ENCODE measurements at regions not wholly inside any gene's neighbourhood (a gene's known extent, or its start where the extent isn't known, plus 50 kb on each side); places are given as distances from the start of the nearest gene placed in this dataset.
A peak's percentile ranks its signal among the peaks of the same experiment; 100 is the strongest.

DNA sequence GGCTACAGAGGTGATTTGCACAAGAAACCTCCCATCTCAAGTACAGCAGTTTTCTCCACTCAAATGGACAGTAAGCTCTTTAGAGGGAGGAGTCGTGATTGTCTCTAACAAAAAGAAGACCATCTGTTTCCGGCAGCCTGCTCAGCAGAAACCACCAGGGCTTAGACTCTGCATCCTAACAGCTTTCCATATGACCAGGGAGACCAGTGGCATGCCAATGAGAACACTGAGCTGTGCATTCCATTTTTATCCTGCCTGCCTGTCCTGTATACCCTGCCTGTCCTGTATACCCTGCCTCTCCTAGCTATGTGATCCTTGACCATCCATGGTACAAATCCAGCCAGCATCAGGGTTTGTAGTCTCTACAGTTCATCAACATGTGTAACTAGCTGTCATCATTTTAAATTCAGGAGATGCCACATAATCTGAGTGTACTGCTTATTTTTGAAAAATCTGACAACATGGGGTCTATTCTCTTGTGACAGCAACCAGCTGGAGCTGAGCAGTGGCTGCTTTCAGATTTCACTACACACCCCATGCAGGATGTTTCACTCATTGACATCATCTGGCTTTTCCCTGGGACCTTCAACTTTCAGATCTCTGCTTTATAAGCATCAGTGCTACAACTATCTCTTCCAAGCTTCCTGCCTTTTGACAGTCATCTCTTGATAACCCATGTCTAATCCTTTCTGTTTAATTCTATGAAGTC, 50.5 kb upstream of the POU2AF2 start:
- Mint-ChIP-seq H3K27me3 (peaks cover 12% of the 10 kb centered on the region), H3K4me1 (no peaks in the 10 kb centered on the region), H3K27ac (no peak overlapping the region), H3K4me3 (no peak overlapping the region), H3K9me3 (no peaks in the 10 kb centered on the region)
- DNase-seq (no peak), ATAC-seq (no peak)

DNA sequence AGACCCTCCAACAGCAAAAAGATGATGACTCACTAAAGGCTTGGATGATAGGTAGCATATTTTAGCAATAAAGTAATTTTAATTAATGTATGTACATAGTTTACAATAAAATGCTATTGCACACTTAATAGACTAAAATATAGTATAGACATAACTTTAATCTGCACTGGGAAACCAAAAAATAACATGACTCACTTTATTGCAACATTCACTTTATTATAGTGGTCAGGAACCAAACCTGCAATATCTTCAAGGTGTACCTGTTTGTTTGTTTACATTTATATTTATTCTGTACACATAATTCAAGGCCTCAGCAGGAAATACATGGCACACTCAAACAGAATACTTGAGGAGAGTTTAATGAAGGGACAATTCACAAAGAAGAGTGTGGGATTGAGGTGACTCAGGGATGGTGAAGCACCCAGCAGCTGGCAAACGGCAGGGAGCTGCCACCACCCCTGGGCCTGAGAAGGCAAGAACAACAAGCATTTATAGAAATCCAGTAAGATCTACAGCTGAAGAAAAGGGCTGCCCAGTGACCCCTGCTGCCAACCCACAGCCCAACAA, 51.5 kb upstream of the POU2AF2 start:
- H3K27me3 Mint-ChIP-seq, result peaks cover 13% of the 10 kb centered on the region
- no peak overlapping the region for H3K27ac Mint-ChIP-seq
- ATAC-seq (no peak), DNase-seq (no peak)
- H3K4me1 Mint-ChIP-seq, result no peaks in the 10 kb centered on the region
- H3K9me3 Mint-ChIP-seq, result no peaks in the 10 kb centered on the region
- H3K4me3 Mint-ChIP-seq, result no peak overlapping the region

DNA sequence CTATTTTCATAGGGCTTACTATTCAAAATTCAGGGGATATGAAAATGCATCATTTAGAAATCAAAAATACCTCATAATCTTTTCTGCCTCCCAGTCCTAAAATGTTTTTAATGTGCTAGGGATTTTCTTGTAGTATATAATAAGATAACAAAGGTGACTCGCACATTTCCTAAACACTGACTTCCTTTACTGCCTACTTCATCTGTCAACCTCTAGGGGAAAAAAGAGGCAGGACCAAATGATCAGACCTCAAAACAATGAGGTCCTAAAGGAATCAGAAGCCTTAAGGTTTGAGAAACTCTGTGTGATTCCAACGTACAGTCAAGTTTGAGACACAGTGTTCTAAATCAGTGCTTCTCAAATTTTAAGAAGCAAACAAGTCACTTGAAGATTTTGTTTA, 56.1 kb upstream of the POU2AF2 start:
- peaks cover 7 to 9% of the 10 kb centered on the region in 2 donors for H3K9me3 Mint-ChIP-seq
- DNase-seq (no peak), ATAC-seq (no peak)
- H3K4me1 Mint-ChIP-seq, result no peaks in the 10 kb centered on the region
- no peak overlapping the region for H3K4me3 Mint-ChIP-seq
- H3K27me3 Mint-ChIP-seq, result peaks cover 28% of the 10 kb centered on the region
- no peak overlapping the region for H3K27ac Mint-ChIP-seq

DNA sequence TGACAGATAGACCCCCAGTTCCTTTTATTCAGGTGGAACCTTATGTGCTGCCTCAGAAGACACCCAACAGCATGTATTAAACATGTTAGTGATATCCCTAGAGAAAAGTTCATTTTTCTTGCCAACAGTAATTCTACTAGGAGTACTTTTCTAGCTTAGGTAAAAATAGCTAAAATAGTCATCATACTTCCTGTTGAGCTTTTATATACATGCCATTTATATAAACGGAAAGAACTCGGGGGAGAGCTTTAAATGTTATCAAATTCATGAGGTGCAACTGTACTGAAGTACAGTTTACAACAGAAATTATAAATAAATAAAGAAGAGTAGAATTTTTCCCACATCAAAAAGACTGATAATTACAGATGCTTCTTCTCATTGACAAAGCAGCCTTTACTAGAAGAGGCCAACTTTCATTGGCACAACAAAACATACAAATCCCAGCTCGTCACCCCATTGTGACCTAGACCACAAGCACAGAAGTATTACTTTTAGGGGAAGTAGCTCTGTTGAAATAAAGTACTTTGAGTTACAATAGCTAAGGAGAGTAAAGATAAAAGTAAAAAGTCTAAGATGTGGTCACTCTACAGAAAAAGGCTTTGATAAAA, 59.1 kb upstream of the POU2AF2 start:
- Mint-ChIP-seq H3K4me3 (no peak overlapping the region), H3K4me1 (no peaks in the 10 kb centered on the region), H3K9me3 (peaks cover 7 to 9% of the 10 kb centered on the region in 2 donors), H3K27ac (no peak overlapping the region), H3K27me3 (peaks cover 28% of the 10 kb centered on the region)
- ATAC-seq, result no peak
- no peak for DNase-seq

DNA sequence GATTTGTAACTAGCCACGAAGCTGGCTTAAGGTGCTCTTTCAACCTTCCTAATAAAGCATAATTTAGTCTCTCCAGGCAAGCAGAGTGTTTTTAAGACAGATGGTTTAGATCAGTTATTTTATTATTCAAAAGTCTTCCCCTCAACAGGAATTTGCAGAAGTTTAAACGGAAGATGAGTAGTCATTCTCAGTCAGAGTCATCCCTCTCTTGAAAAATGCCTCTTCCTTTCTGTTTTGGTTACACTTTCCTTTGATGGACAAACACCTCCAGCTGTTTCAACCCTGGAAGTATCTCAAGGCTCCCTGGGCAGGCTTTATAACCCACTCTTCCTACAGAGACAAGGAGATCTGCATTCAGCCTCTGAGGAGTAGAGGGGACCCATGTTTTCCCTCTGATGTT, 60.3 kb upstream of the POU2AF2 start:
- Mint-ChIP-seq H3K27me3 (peaks cover 23% of the 10 kb centered on the region), H3K4me1 (no peaks in the 10 kb centered on the region), H3K4me3 (no peak overlapping the region), H3K9me3 (peaks cover 7 to 9% of the 10 kb centered on the region in 2 donors), H3K27ac (no peak overlapping the region)
- DNase-seq (no peak), ATAC-seq (no peak)

DNA sequence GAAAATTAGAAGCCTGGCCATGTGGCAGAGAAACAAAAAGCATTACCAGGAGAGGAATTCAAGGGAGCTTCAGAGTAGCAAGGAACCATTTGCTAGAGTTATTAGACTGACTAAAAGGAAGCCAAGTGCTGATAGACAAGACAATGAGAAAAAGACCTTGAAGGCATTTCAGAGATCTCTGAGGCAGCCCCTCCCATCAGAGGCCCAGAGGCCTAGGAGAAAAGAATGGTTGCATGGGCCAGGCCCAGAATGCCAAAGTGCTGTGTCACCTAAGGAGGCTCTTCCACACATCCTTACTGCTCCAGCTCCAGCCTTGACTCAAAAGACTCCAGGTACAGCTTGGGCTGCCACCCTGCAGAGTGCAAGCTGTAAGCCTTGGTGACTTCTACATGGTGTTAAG, 61.8 kb upstream of the POU2AF2 start:
- H3K4me3 Mint-ChIP-seq, result no peak overlapping the region
- H3K9me3 Mint-ChIP-seq, result peaks cover 7 to 9% of the 10 kb centered on the region in 2 donors
- peak; percentile 33 for ATAC-seq
- H3K27ac Mint-ChIP-seq, result no peak overlapping the region
- DNase-seq, result no peak
- H3K4me1 Mint-ChIP-seq, result no peaks in the 10 kb centered on the region
- peaks cover 19% of the 10 kb centered on the region for H3K27me3 Mint-ChIP-seq

DNA sequence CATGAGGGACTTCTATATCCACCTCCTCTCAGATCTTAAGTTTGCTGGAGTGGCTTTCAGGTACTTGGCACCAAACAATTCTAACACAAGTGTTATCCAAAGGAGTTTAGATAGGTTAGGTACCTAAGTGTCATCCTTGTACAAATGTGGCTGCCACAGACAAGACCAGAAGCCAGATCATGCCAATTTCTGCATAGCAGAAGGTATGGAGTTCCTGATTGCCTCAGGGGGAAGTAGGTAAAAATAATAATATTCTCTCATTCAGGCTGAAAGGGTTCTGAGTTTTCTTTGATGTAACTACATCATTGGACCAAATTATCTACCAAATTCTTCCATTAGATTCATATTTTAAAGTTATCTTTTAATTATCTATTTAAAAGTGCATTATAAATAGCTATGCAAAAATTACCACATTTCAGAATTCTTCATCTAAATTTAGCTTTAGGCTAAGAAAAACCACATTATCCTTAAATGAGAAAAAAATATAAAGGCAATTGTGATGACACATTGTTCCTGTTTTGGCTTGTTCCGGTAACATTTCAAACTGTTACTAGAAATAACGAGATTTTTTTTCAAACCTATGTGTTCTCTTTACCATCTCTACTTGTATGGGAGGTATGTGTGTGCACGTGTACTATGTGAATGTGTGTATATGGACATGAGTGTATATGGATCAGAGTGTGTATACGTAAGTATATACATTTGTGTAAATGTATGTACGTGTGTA, 66.2 kb upstream of the POU2AF2 start:
- H3K27me3 Mint-ChIP-seq, result no peaks in the 10 kb centered on the region
- ATAC-seq (no peak), DNase-seq (no peak)
- no peak overlapping the region for H3K4me3 Mint-ChIP-seq
- no peak overlapping the region for H3K27ac Mint-ChIP-seq
- peaks cover 5% of the 10 kb centered on the region for H3K4me1 Mint-ChIP-seq
- H3K9me3 Mint-ChIP-seq, result no peaks in the 10 kb centered on the region

DNA sequence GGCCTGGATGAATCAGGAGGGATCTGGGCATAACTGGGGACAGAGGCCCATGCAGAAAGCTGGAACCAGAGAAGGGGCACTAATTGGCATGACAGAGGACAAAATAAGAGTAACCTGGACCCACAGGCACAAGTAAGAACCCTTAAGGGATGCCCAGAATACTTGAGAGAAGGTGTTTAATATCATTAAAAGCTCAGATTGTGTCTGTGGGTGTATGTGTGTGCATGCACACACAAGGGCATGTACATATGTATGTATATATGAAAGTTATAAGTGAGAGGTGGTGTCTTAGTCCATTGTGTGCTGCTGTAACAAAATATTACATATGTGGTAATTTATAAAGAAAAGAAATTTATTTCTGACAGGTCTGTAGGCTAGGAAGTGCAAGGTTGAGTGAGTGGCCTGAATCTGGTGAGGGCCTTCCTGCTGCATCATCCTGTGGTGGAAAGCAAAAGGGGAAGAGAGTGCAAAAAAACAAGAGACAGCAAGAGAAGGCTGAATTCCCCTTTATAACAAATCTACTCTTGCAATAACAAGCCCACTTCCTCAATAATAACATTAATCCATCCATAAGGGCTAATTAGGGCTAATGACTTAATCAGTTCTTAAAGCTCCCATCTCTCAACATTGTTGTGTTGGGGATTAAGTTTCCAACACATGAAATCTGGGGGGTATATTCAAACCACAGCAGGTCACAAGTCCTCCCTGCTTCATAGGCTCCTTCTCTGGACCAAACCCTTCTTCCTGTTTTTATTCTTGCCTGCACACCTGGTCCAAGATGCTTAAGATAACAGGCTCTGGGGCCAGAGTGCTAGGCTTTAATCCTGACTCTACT, 68.3 kb upstream of the POU2AF2 start:
- ATAC-seq (no peak), DNase-seq (no peak)
- Mint-ChIP-seq H3K9me3 (no peaks in the 10 kb centered on the region), H3K4me3 (no peak overlapping the region), H3K27ac (peak overlapping the region in 1 of 2 donors; percentile 72), H3K27me3 (no peaks in the 10 kb centered on the region), H3K4me1 (peaks cover 5% of the 10 kb centered on the region)

DNA sequence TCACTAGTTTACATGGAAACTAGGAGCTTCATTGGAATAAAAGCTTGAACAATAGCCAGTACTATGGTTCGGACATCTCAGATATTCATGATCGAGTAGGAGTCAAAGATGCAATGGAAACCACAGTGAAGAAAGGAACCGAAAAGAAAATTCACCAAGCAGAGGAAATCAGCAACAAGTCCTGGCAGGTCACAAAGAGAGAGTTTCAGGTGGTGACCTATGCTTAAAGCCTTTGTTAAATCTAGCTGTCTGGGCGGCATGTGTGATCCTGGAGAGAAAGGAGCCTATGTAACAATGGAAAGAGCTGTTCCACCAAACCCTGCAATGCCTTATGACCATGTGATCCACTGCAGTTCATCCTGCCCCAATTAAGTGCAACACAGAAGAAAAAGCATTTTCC, 68.9 kb upstream of the POU2AF2 start:
- H3K27ac Mint-ChIP-seq, result peak overlapping the region in 1 of 2 donors; percentile 1

DNA sequence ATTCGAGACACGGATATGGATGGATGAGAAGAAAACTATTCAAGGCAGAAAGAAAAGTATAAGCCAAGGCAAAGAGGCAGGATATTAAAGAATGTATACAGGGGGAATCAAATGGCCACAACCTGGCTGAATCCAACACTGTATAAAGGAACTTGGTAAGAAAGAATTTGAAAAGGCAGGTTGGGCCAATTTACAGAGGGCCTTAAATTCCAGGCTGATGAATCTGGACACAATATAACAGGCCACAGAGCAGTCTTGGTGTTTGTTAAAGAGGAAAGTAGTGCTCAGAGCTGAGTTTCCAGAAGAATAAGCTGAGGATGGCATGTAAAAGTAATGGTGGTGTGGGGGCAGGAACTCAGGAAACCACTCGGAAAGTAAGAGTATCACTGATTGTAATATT, 72.3 kb upstream of the POU2AF2 start:
- Mint-ChIP-seq H3K27me3 (no peaks in the 10 kb centered on the region), H3K4me3 (no peak overlapping the region), H3K27ac (peak overlapping the region in 1 of 2 donors; percentile 32), H3K9me3 (no peaks in the 10 kb centered on the region), H3K4me1 (peaks cover 5% of the 10 kb centered on the region)
- DNase-seq, result no peak
- ATAC-seq, result no peak

More for the DNA sequence above, 68.9 kb upstream of the POU2AF2 start:
- no peaks in the 10 kb centered on the region for H3K27me3 Mint-ChIP-seq
- DNase-seq (no peak), ATAC-seq (no peak)
- H3K9me3 Mint-ChIP-seq, result no peaks in the 10 kb centered on the region
- no peak overlapping the region for H3K4me3 Mint-ChIP-seq
- H3K4me1 Mint-ChIP-seq, result peaks cover 5% of the 10 kb centered on the region

DNA sequence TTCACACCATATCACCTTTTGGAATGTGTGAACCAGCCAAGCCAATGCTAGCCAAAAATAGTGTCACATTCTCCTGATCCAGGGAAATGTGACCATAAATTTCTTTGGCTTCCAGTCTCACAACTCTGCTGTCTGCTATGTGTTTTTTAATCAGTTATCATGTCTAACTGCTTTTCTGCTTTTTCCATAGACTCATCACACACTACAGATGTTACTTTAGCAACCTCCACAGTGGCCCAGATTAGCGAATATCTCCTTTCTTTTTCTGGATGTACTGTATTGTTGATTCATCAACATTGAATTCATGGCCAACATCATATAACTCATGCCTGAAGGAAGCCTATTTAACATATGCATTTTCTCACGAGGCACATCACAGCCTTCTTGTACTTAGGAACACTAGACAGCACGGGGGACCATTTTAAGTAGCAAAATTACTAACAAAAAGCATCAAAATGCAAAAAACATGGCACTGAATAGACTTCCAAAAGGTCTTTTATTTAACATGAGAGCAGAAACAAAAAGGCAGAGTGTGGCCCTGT, 73.1 kb upstream of the POU2AF2 start:
- ATAC-seq (no peak), DNase-seq (no peak)
- Mint-ChIP-seq H3K27me3 (no peaks in the 10 kb centered on the region), H3K27ac (peak overlapping the region in 1 of 2 donors; percentile 53), H3K4me1 (peaks cover 1% of the 10 kb centered on the region), H3K9me3 (no peaks in the 10 kb centered on the region), H3K4me3 (no peak overlapping the region)

DNA sequence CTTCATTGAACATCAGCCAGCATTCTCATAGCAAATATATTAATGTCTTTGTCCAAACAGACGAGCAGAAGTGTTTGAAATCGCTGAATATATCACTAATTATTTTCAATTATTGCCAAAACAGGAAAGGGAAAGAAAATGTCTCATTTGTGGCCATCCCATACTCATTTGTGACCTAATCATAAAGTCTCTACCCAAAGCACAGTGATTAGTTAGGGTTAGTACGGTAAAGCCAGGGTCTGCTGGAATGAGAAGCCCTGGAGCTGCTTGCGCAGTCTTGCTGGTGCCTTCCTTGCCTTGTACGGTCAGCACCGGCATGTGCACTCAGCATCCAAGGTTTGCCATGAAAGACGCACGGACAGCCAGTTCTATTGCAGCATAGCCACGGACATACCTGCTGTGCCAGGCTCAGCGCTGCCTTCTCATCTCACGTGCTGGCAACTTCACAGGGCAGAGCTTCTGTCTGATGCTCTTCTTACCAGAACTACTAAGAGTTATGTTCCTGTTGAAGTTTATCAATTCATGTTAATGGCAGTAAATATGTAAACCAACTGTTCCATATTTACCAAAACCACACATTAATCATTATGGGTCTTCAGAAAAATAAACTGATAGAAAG, 74.7 kb upstream of the POU2AF2 start:
- Mint-ChIP-seq H3K9me3 (no peaks in the 10 kb centered on the region), H3K27me3 (no peaks in the 10 kb centered on the region), H3K27ac (no peak overlapping the region), H3K4me1 (no peaks in the 10 kb centered on the region), H3K4me3 (no peak overlapping the region)
- DNase-seq, result no peak
- ATAC-seq, result no peak

DNA sequence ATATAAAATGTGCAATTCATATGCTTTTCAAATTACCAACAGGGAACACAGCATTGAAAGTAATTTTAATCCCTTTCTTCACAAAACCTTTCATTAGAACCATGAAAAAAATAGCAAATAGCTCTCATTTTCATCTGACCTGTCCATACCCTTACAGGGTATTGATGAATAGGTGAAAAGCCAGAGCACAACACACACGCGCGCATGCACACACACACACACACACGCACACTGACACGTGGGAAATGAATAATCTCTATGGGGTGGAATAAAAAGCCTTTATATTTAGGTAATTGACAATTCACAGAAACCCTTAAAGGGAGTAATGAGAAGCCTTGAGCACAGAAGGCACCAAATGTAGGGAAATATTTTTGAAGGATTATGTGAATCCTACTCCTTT, 76.2 kb upstream of the POU2AF2 start:
- Mint-ChIP-seq H3K9me3 (no peaks in the 10 kb centered on the region), H3K27me3 (no peaks in the 10 kb centered on the region), H3K4me1 (no peaks in the 10 kb centered on the region), H3K27ac (no peak overlapping the region), H3K4me3 (no peak overlapping the region)
- no peak for DNase-seq
- ATAC-seq, result no peak

DNA sequence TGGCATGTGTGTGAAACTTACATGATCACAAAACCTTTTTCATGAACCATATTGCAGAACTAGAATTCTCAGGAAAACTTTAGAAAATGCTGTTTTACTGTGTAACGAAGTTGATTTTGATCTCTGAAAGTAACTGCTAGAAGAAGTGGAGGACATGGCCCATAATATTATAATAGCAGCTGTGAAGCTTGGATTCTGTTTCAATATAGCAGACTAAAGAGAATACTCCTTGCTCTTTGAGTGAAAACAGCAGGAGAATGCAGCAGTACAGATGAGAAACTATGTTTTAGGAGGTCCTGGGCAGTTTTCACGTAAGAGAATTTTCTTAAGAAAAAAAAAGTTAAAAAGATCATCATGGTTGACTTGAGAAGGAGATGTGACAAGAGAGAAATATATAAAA, 76.7 kb upstream of the POU2AF2 start:
- Mint-ChIP-seq H3K9me3 (no peaks in the 10 kb centered on the region), H3K27me3 (no peaks in the 10 kb centered on the region), H3K27ac (peak overlapping the region in 1 of 2 donors; percentile 69), H3K4me1 (no peaks in the 10 kb centered on the region), H3K4me3 (no peak overlapping the region)
- DNase-seq (no peak), ATAC-seq (no peak)

DNA sequence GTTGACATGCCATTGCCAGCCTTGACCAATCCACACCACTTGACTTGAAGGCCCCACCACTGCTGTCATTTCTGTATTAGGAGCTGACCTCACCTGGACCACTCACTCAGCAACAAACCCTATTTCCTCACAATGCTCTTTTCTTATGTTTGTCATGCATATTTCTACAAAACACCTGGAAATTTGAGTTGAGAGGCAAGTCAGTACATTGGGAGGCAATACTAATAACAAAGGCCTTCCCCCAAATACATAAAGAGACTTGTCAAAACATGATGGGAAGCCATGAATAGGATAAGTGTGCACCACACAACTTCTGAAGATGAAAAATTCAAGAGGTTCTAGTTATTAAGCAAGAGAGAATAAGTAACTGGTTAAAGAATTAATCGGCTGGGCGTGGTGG, 77.9 kb upstream of the POU2AF2 start:
- no peaks in the 10 kb centered on the region for H3K9me3 Mint-ChIP-seq
- DNase-seq, result no peak
- no peak overlapping the region for H3K27ac Mint-ChIP-seq
- no peak for ATAC-seq
- no peak overlapping the region for H3K4me3 Mint-ChIP-seq
- no peaks in the 10 kb centered on the region for H3K4me1 Mint-ChIP-seq
- H3K27me3 Mint-ChIP-seq, result no peaks in the 10 kb centered on the region

Data from stimulated activated naive CD8-positive, alpha-beta T cell treated with anti-CD3 and anti-CD28 coated beads, Interleukin-15, amount 100 ng/mL, for 72 hours (primary cell).